ENCODE measurements at regions not wholly inside any gene's neighbourhood (a gene's known extent, or its start where the extent isn't known, plus 50 kb on each side); places are given as distances from the start of the nearest gene placed in this dataset.

DNA sequence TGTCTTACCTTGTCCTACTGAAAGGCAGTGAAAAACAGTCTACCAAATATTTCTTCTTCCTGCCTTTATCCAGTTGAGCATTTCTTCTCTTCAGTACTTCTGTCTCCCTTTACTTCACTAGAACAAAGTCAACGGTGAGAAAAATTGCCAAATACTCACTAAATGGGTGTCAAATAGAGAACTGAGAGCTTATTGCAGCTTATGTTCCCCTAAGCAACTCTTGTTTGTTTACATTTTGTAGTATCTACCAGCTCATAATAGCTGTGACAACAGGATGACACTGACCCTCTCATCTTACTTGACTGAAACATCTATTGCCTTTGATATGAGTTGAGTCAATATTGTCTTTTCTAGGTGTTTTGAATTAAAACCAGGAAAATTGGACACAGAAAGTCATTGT is 327.9 kb upstream of the SORCS1 start:
- no peak for ATAC-seq (ENCODE audit: low read depth)
- Mint-ChIP-seq H3K4me1 (no peaks in the 10 kb centered on the region), H3K4me3 (no peak overlapping the region), H3K27me3 (no peaks in the 10 kb centered on the region), H3K9me3 (ENCODE audit: insufficient read depth) (peaks cover 2% of the 10 kb centered on the region), H3K27ac (no peak overlapping the region)
- WGBS (ENCODE audit: insufficient coverage): no CpG with 5 or more reads among the region's 1 CpG
- Histone ChIP-seq H3K9ac (ENCODE audit: low read length) (no peak overlapping the region), H3K36me3 (replicated peaks in 1 of 2; ENCODE audit: control extremely low read depth in 1 of 2, control insufficient read depth in 1 of 2, extremely low read depth in 1 of 2, insufficient read depth in 2 of 2, low read length in 1 of 2) (no peaks in the 10 kb centered on the region), H3K9me3 (ENCODE audit: control extremely low read depth in 1 of 3, control insufficient read depth in 2 of 3, insufficient read depth in 1 of 3, low read length in 2 of 3) (no peaks in the 10 kb centered on the region), H3K4me1 (ENCODE audit: control insufficient read depth in 2 of 2, insufficient read depth in 2 of 2, low read length in 2 of 2) (no peaks in the 10 kb centered on the region), H4K20me1 (ENCODE audit: control insufficient read depth, insufficient read depth, low read length, poor library complexity, severe bottlenecking) (no peaks in the 10 kb centered on the region), H3K27me3 (replicated peaks in 1 of 4; ENCODE audit: control extremely low read depth in 1 of 4, control insufficient read depth in 3 of 4, insufficient read depth in 4 of 4, low read length in 3 of 4) (no peaks in the 10 kb centered on the region), H3K27ac (ENCODE audit: low read length in 2 of 2) (no peak overlapping the region), H2AFZ (ENCODE audit: insufficient read depth, low read depth, low read length, poor library complexity, severe bottlenecking) (no peak overlapping the region), H3K79me2 (ENCODE audit: control insufficient read depth, insufficient read depth, low read length) (no peaks in the 10 kb centered on the region), H3K4me3 (ENCODE audit: control extremely low read depth in 1 of 5, extremely low read depth in 1 of 5, insufficient read depth in 1 of 5, low read depth in 2 of 5, low read length in 4 of 5) (no peak overlapping the region), H3K4me2 (replicated peaks; ENCODE audit: low read depth, low read length, poor library complexity, severe bottlenecking) (no peak overlapping the region)
- no peak for DNase-seq
- no peak for TF ChIP-seq EZH2 (IDR thresholded peaks at IDR 0.05; ENCODE audit: borderline replicate concordance, insufficient read depth, low read depth, low read length, poor library complexity, severe bottlenecking)
- no peak for TF ChIP-seq CTCF (IDR thresholded peaks at IDR 0.05)
- POLR2A ChIA-PET: no interaction called here
- CTCF ChIA-PET: interaction anchor here (1.7 kb wide), 1 partner anchor 13 kb away, joined by 4 read pairs; no protein-coding TSS in a partner anchor
- intact Hi-C loops (cut with micrococcal nuclease): no loop called here

GRCh38 chr10:107490389-107490788 is 325.9 kb upstream of the SORCS1 start:
- ATAC-seq (ENCODE audit: low read depth): no peak
- Histone ChIP-seq H3K27ac (ENCODE audit: low read length in 2 of 2) (no peak overlapping the region), H3K27me3 (replicated peaks in 1 of 4; ENCODE audit: control extremely low read depth in 1 of 4, control insufficient read depth in 3 of 4, insufficient read depth in 4 of 4, low read length in 3 of 4) (no peaks in the 10 kb centered on the region), H3K9me3 (ENCODE audit: control extremely low read depth in 1 of 3, control insufficient read depth in 2 of 3, insufficient read depth in 1 of 3, low read length in 2 of 3) (no peaks in the 10 kb centered on the region), H3K4me3 (ENCODE audit: control extremely low read depth in 1 of 5, extremely low read depth in 1 of 5, insufficient read depth in 1 of 5, low read depth in 2 of 5, low read length in 4 of 5) (no peak overlapping the region), H3K36me3 (replicated peaks in 1 of 2; ENCODE audit: control extremely low read depth in 1 of 2, control insufficient read depth in 1 of 2, extremely low read depth in 1 of 2, insufficient read depth in 2 of 2, low read length in 1 of 2) (no peaks in the 10 kb centered on the region), H3K4me1 (ENCODE audit: control insufficient read depth in 2 of 2, insufficient read depth in 2 of 2, low read length in 2 of 2) (no peaks in the 10 kb centered on the region), H3K79me2 (ENCODE audit: control insufficient read depth, insufficient read depth, low read length) (no peaks in the 10 kb centered on the region), H4K20me1 (ENCODE audit: control insufficient read depth, insufficient read depth, low read length, poor library complexity, severe bottlenecking) (no peaks in the 10 kb centered on the region), H2AFZ (ENCODE audit: insufficient read depth, low read depth, low read length, poor library complexity, severe bottlenecking) (no peak overlapping the region), H3K9ac (ENCODE audit: low read length) (no peak overlapping the region), H3K4me2 (replicated peaks; ENCODE audit: low read depth, low read length, poor library complexity, severe bottlenecking) (no peak overlapping the region)
- no CpG with 5 or more reads among the region's 2 CpGs for WGBS (ENCODE audit: insufficient coverage)
- Mint-ChIP-seq H3K4me1 (no peaks in the 10 kb centered on the region), H3K27me3 (no peaks in the 10 kb centered on the region), H3K27ac (no peak overlapping the region), H3K9me3 (ENCODE audit: insufficient read depth) (peaks cover 2% of the 10 kb centered on the region), H3K4me3 (no peak overlapping the region)
- DNase-seq: no peak
- TF ChIP-seq EZH2 (IDR thresholded peaks at IDR 0.05; ENCODE audit: borderline replicate concordance, insufficient read depth, low read depth, low read length, poor library complexity, severe bottlenecking) (no peak), CTCF (IDR thresholded peaks at IDR 0.05) (no peak)
- ChIA-PET POLR2A (no interaction called here), CTCF (interaction anchor here (1.7 kb wide), 1 partner anchor 11 kb away, joined by 4 read pairs; no protein-coding TSS in a partner anchor)
- intact Hi-C loops (cut with micrococcal nuclease): no loop called here

All from B cell (primary cell).